ENCODE measurements at regions not wholly inside any gene's neighbourhood (a gene's known extent, or its start where the extent isn't known, plus 50 kb on each side); places are given as distances from the start of the nearest gene placed in this dataset.
"Not testable (repeated sequence)": the region's sequence is repeated elsewhere in the genome, so short reads cannot be mapped to it uniquely, and the experiment has no call there.

- no peaks in the 10 kb centered on the region for H3K9me3 ChIP-seq (ENCODE audit: control insufficient read depth, low read length)
- no peak overlapping the region for H3K4me3 ChIP-seq (ENCODE audit: low read length in 2 of 2)
- H3K27me3 ChIP-seq (ENCODE audit: control insufficient read depth in 1 of 2, insufficient read depth in 2 of 2, low read length in 1 of 2), result no peaks in the 10 kb centered on the region
- intact Hi-C loops (cut with DNase I), result no loop called here
- 73 to 76% methylated on average over 1 of the region's 1 CpG for WGBS, 2 donors
- H3K36me3 ChIP-seq (ENCODE audit: control insufficient read depth in 1 of 2, insufficient read depth in 2 of 2, low read length in 1 of 2), result no peaks in the 10 kb centered on the region
- no peak for DNase-seq
- H3K27ac ChIP-seq (ENCODE audit: low read depth in 1 of 2, low read length in 2 of 2), result no peak overlapping the region
- no peak for ATAC-seq (ENCODE audit: low FRiP score)
- no peaks in the 10 kb centered on the region for H3K4me1 ChIP-seq (ENCODE audit: control insufficient read depth in 1 of 2, insufficient read depth in 2 of 2, low read length in 2 of 2)
Measured at GRCh38 chr7:13757841-13758240, 231.6 kb downstream of the ETV1 start.

GRCh38 chr7:13765853-13766252 lies 223.6 kb downstream of the ETV1 start:
- ATAC-seq (ENCODE audit: low FRiP score); intact Hi-C loops (cut with DNase I); H3K9me3 ChIP-seq (ENCODE audit: control insufficient read depth, low read length); H3K4me1 ChIP-seq (ENCODE audit: control insufficient read depth in 1 of 2, insufficient read depth in 2 of 2, low read length in 2 of 2); H3K36me3 ChIP-seq (ENCODE audit: control insufficient read depth in 1 of 2, insufficient read depth in 2 of 2, low read length in 1 of 2); H3K27ac ChIP-seq (ENCODE audit: low read depth in 1 of 2, low read length in 2 of 2); H3K27me3 ChIP-seq (ENCODE audit: control insufficient read depth in 1 of 2, insufficient read depth in 2 of 2, low read length in 1 of 2); H3K4me3 ChIP-seq (ENCODE audit: low read length in 2 of 2); DNase-seq: not testable (repeated sequence)
- WGBS, 2 donors, result 93 to 95% methylated on average over 16 of the region's 16 CpGs

GRCh38 chr7:13770305-13770704 lies 219.2 kb downstream of the ETV1 start:
- H3K4me1 ChIP-seq (ENCODE audit: control insufficient read depth in 1 of 2, insufficient read depth in 2 of 2, low read length in 2 of 2), result no peaks in the 10 kb centered on the region
- intact Hi-C loops (cut with DNase I), result no loop called here
- no peaks in the 10 kb centered on the region for H3K9me3 ChIP-seq (ENCODE audit: control insufficient read depth, low read length)
- H3K4me3 ChIP-seq (ENCODE audit: low read length in 2 of 2), result no peak overlapping the region
- no peak for DNase-seq
- no peak for ATAC-seq (ENCODE audit: low FRiP score)
- 30 to 36% methylated on average over 1 of the region's 1 CpG for WGBS, 2 donors
- H3K36me3 ChIP-seq (ENCODE audit: control insufficient read depth in 1 of 2, insufficient read depth in 2 of 2, low read length in 1 of 2), result no peaks in the 10 kb centered on the region
- H3K27me3 ChIP-seq (ENCODE audit: control insufficient read depth in 1 of 2, insufficient read depth in 2 of 2, low read length in 1 of 2), result no peaks in the 10 kb centered on the region
- H3K27ac ChIP-seq (ENCODE audit: low read depth in 1 of 2, low read length in 2 of 2), result no peak overlapping the region

DNA sequence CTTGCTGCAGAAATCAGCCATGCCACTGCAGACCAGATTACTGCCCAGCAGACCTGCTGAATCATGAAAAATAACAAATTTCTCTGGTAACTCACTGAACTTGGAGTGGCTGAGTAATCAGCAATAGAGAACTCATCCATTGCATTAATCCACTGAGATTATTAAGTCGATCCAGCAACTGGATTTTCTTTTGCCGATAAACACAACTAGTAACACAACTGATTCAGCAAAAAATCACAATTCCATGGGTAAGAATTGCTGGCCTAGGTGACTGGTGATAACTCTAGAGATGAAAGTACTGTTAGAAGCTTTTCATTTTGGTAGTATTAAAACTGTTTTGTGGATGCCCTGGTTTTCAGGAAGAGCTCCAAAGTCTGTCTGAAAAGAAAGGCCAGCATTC lies 214.5 kb downstream of the ETV1 start:
- DNase-seq (no peak), ATAC-seq (ENCODE audit: low FRiP score) (no peak)
- H3K9me3 ChIP-seq (ENCODE audit: control insufficient read depth, low read length), result no peaks in the 10 kb centered on the region
- H3K4me3 ChIP-seq (ENCODE audit: low read length in 2 of 2), result no peak overlapping the region
- no peak overlapping the region for H3K27ac ChIP-seq (ENCODE audit: low read depth in 1 of 2, low read length in 2 of 2)
- H3K36me3 ChIP-seq (ENCODE audit: control insufficient read depth in 1 of 2, insufficient read depth in 2 of 2, low read length in 1 of 2), result no peaks in the 10 kb centered on the region
- H3K27me3 ChIP-seq (ENCODE audit: control insufficient read depth in 1 of 2, insufficient read depth in 2 of 2, low read length in 1 of 2), result no peaks in the 10 kb centered on the region
- intact Hi-C loops (cut with DNase I), result no loop called here
- no peaks in the 10 kb centered on the region for H3K4me1 ChIP-seq (ENCODE audit: control insufficient read depth in 1 of 2, insufficient read depth in 2 of 2, low read length in 2 of 2)
- 98 to 100% methylated on average over 2 of the region's 2 CpGs for WGBS, 2 donors

DNA sequence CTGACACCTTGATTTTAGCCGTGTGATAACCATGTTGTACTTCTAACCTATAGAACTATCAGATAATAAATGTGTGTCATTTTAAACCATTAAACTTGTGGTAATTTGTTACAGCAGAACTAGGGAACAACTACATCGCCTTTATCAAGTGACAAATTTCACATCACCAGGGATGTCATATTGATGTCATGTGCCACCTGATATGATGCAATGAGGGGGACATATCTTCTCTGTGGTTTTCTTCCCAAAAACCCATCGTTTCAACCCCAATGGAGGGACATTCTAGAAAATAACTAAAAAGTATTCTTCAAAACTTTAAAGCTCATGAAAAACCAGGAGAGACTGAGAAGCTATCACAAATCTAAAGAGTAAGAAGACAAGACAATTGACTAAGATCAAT lies 212.2 kb downstream of the ETV1 start:
- no peaks in the 10 kb centered on the region for H3K9me3 ChIP-seq (ENCODE audit: control insufficient read depth, low read length)
- no peak overlapping the region for H3K27ac ChIP-seq (ENCODE audit: low read depth in 1 of 2, low read length in 2 of 2)
- H3K4me3 ChIP-seq (ENCODE audit: low read length in 2 of 2), result no peak overlapping the region
- peaks cover 0 to 2% of the 10 kb centered on the region in 2 donors for H3K4me1 ChIP-seq (ENCODE audit: control insufficient read depth in 1 of 2, insufficient read depth in 2 of 2, low read length in 2 of 2)
- no peak for ATAC-seq (ENCODE audit: low FRiP score)
- no peaks in the 10 kb centered on the region for H3K36me3 ChIP-seq (ENCODE audit: control insufficient read depth in 1 of 2, insufficient read depth in 2 of 2, low read length in 1 of 2)
- intact Hi-C loops (cut with DNase I), result no loop called here
- WGBS, 2 donors, result 78 to 84% methylated on average over 3 of the region's 3 CpGs
- no peaks in the 10 kb centered on the region for H3K27me3 ChIP-seq (ENCODE audit: control insufficient read depth in 1 of 2, insufficient read depth in 2 of 2, low read length in 1 of 2)
- no peak for DNase-seq

DNA sequence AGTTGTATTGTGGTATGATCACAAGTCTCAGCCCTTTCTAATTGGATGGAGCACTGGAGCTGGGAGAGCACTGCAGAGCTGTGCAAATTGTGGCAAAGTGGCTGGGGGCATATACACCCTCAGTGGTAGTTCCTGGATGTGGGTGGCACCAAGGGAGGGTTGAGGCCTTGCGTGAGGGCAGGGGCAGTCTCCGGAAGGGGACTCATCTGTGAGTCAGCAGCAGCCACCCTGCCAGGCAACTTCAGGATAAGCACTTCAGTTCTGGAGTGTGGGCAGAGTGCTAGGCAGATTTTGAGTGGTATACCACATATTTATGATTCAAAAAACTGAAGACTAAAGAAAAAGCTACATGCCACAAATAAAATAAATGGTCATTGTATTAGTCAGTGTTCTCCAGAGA lies 210.5 kb downstream of the ETV1 start:
- intact Hi-C loops (cut with DNase I), result no loop called here
- DNase-seq (no peak), ATAC-seq (ENCODE audit: low FRiP score) (no peak)
- H3K9me3 ChIP-seq (ENCODE audit: control insufficient read depth, low read length), result no peaks in the 10 kb centered on the region
- no peaks in the 10 kb centered on the region for H3K36me3 ChIP-seq (ENCODE audit: control insufficient read depth in 1 of 2, insufficient read depth in 2 of 2, low read length in 1 of 2)
- 75 to 83% methylated on average over 2 of the region's 2 CpGs for WGBS, 2 donors
- H3K4me3 ChIP-seq (ENCODE audit: low read length in 2 of 2), result no peak overlapping the region
- H3K27ac ChIP-seq (ENCODE audit: low read depth in 1 of 2, low read length in 2 of 2), result no peak overlapping the region
- no peaks in the 10 kb centered on the region for H3K27me3 ChIP-seq (ENCODE audit: control insufficient read depth in 1 of 2, insufficient read depth in 2 of 2, low read length in 1 of 2)
- peaks cover 0 to 2% of the 10 kb centered on the region in 2 donors for H3K4me1 ChIP-seq (ENCODE audit: control insufficient read depth in 1 of 2, insufficient read depth in 2 of 2, low read length in 2 of 2)

GRCh38 chr7:13790611-13791010 lies 198.9 kb downstream of the ETV1 start:
- Histone ChIP-seq H3K9me3 (ENCODE audit: control insufficient read depth, low read length) (no peaks in the 10 kb centered on the region), H3K4me3 (ENCODE audit: low read length in 2 of 2) (no peak overlapping the region), H3K36me3 (ENCODE audit: control insufficient read depth in 1 of 2, insufficient read depth in 2 of 2, low read length in 1 of 2) (no peaks in the 10 kb centered on the region), H3K4me1 (ENCODE audit: control insufficient read depth in 1 of 2, insufficient read depth in 2 of 2, low read length in 2 of 2) (no peaks in the 10 kb centered on the region), H3K27me3 (ENCODE audit: control insufficient read depth in 1 of 2, insufficient read depth in 2 of 2, low read length in 1 of 2) (no peaks in the 10 kb centered on the region), H3K27ac (ENCODE audit: low read depth in 1 of 2, low read length in 2 of 2) (no peak overlapping the region)
- no peak for DNase-seq
- 65 to 80% methylated on average over 5 of the region's 5 CpGs for WGBS, 2 donors
- intact Hi-C loops (cut with DNase I), result no loop called here
- ATAC-seq (ENCODE audit: low FRiP score), result no peak

DNA sequence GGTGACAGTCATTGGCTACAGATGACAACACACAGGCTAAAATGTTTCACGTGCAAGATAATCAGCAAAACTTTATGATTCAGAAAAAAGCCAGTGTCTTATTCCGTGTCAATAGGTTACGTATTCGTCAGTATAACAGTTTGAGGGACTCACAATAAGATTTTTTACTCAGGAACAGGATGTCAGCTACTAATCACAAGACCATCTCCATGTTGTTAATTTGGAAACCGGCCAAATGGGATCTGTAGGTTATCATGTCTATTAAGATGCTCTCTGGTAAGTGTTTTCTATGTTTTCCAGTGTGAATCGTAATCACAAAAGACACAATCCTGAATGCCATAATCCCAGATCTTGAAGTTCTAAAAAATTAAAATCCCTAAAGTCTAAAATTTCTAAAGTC lies 197.3 kb downstream of the ETV1 start:
- no peak for DNase-seq
- ATAC-seq (ENCODE audit: low FRiP score), result no peak
- WGBS, 2 donors, result 84 to 87% methylated on average over 6 of the region's 6 CpGs
- intact Hi-C loops (cut with DNase I), result no loop called here
- no peaks in the 10 kb centered on the region for H3K4me1 ChIP-seq (ENCODE audit: control insufficient read depth in 1 of 2, insufficient read depth in 2 of 2, low read length in 2 of 2)
- H3K4me3 ChIP-seq (ENCODE audit: low read length in 2 of 2), result no peak overlapping the region
- no peaks in the 10 kb centered on the region for H3K27me3 ChIP-seq (ENCODE audit: control insufficient read depth in 1 of 2, insufficient read depth in 2 of 2, low read length in 1 of 2)
- H3K9me3 ChIP-seq (ENCODE audit: control insufficient read depth, low read length), result no peaks in the 10 kb centered on the region
- no peaks in the 10 kb centered on the region for H3K36me3 ChIP-seq (ENCODE audit: control insufficient read depth in 1 of 2, insufficient read depth in 2 of 2, low read length in 1 of 2)
- H3K27ac ChIP-seq (ENCODE audit: low read depth in 1 of 2, low read length in 2 of 2), result no peak overlapping the region

DNA sequence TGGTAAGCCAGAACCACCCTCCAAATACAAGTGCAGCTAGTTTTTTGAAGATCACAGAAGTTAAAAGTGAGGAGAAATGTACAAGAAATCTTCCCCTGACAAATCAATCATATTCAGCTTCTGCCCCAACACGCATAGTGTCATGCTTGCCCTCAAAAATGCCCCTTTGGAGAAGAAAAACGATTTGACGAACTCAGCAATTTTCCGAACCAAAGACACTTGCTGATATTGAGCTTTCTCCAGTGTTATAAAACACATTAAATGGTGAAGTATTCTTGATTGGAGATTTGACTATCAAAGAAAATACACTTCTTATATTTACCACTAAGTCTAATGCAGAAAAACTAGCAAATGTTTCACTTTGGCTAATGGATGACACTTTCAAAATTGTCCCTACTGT lies 195.5 kb downstream of the ETV1 start:
- no peak overlapping the region for H3K4me3 ChIP-seq (ENCODE audit: low read length in 2 of 2)
- 79 to 92% methylated on average over 4 of the region's 4 CpGs for WGBS, 2 donors
- no peak for DNase-seq
- intact Hi-C loops (cut with DNase I), result no loop called here
- no peak for ATAC-seq (ENCODE audit: low FRiP score)
- no peaks in the 10 kb centered on the region for H3K9me3 ChIP-seq (ENCODE audit: control insufficient read depth, low read length)
- H3K4me1 ChIP-seq (ENCODE audit: control insufficient read depth in 1 of 2, insufficient read depth in 2 of 2, low read length in 2 of 2), result no peaks in the 10 kb centered on the region
- H3K27ac ChIP-seq (ENCODE audit: low read depth in 1 of 2, low read length in 2 of 2), result no peak overlapping the region
- H3K36me3 ChIP-seq (ENCODE audit: control insufficient read depth in 1 of 2, insufficient read depth in 2 of 2, low read length in 1 of 2), result no peaks in the 10 kb centered on the region
- H3K27me3 ChIP-seq (ENCODE audit: control insufficient read depth in 1 of 2, insufficient read depth in 2 of 2, low read length in 1 of 2), result no peaks in the 10 kb centered on the region
